ENCODE measurements at regions not wholly inside any gene's neighbourhood (a gene's known extent, or its start where the extent isn't known, plus 50 kb on each side); places are given as distances from the start of the nearest gene placed in this dataset.

DNA sequence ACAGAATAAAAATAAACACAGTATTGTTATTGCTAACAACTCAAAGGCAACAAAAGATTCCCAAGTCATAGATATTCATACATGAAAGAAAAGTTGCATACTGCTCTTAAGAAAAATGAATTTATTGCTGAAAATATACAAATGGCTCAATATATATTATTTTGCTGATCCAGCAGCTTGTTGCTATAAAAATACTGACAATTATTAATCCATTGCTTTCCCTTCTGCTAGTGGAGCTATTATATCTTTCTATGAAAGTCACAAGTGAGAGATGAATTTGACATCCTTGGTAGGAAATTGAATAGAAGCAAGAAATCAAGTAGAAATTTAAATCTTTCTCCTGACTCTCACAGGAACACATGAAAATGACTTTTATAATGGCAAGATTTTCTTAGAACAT is 179.2 kb upstream of the MBNL1 start:
- ATAC-seq (no peak), DNase-seq (no peak)
- intact Hi-C loops (cut with DNase I, micrococcal nuclease), result no loop called here

DNA sequence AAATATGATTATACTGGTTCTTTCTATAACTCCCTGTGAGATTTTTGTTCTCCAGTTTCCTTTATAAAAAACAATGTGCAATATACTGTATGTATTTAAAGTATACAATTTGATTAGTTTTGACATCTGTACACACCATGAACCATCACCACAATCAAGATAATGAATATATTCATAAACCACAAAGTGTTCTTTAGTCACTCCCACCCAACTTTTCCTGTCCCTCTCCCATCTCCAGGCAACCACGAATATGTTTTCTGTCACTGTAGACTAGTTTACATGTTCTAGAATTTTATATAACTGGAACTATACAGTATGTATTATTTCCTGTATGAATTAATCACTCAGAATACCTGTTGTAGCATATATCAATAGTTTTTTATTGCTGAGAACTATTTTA is 177.0 kb upstream of the MBNL1 start:
- ATAC-seq, result no peak
- no peak for DNase-seq
- intact Hi-C loops (cut with DNase I, micrococcal nuclease), result no loop called here

- ATAC-seq (no peak), DNase-seq (no peak)
- intact Hi-C loops (cut with DNase I, micrococcal nuclease), result no loop called here
Observed at GRCh38 chr3:152093901-152094300, 174.8 kb upstream of the MBNL1 start.

GRCh38 chr3:152094406-152094805 is 174.3 kb upstream of the MBNL1 start:
- no peak for ATAC-seq
- DNase-seq, result no peak
- intact Hi-C loops (cut with DNase I, micrococcal nuclease), result no loop called here

DNA sequence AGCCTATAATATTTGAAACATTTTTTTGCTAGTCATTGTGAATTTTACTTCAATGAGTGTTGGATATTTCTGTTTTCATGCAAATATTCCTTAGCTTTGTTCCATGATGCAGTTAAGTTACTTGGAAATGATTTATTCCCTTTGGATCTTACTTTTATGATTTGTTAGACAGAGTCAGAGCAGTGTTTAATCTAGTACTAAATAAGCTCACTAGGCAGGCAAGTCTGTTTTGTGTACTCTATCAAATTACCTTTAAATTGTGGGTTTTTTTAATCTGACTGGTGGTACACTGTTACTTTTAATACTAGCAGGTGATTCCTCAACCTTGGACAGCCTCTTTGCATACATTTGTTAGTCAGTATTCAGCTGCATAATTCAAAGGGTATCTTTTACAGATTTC is 173.3 kb upstream of the MBNL1 start:
- DNase-seq (no peak), ATAC-seq (no peak)
- intact Hi-C loops (cut with DNase I, micrococcal nuclease), result no loop called here

DNA sequence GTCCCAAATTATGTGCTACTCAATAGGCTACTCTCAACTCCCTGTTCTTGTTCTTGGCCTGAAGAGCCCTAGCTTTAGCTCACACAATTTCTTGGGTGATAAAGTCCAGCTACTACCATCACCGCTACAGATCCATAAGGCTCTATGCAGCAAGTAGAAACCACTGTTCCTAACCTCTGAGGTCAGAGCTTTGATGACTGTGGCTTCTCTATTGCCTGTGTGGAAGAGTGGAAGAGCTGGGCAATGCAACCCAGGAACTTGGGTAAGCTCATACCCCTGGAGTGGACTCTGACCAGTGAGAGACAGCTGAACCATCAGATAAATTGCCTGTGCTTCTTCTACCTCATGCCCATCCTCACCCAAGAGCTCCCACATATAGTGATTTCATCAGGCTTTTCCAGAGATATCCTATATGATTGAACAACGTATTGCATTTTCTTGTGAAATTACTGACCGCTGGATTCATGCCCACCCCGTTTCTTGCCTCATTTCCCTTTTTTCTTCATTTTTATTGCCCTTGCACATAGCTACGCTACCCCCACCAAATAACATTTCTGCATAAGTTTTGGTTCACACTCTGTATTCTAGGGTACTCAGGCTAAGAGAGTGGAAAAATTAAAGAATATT is 172.3 kb upstream of the MBNL1 start:
- DNase-seq (no peak), ATAC-seq (no peak)
- intact Hi-C loops (cut with DNase I, micrococcal nuclease), result no loop called here

GRCh38 chr3:152097120-152097519 is 171.6 kb upstream of the MBNL1 start:
- ATAC-seq (no peak), DNase-seq (no peak)
- intact Hi-C loops (cut with DNase I, micrococcal nuclease), result no loop called here

- intact Hi-C loops (cut with DNase I, micrococcal nuclease), result no loop called here
- no peak for DNase-seq
Observed at GRCh38 chr3:152097770-152098169, 171.0 kb upstream of the MBNL1 start.

GRCh38 chr3:152100491-152101132 is 168.1 kb upstream of the MBNL1 start:
- peak; percentile 33 for ATAC-seq
- no peak for DNase-seq
- intact Hi-C loops (cut with DNase I, micrococcal nuclease), result no loop called here

More at GRCh38 chr3:152097770-152098169, 171.0 kb upstream of the MBNL1 start:
- ATAC-seq, result no peak

DNA sequence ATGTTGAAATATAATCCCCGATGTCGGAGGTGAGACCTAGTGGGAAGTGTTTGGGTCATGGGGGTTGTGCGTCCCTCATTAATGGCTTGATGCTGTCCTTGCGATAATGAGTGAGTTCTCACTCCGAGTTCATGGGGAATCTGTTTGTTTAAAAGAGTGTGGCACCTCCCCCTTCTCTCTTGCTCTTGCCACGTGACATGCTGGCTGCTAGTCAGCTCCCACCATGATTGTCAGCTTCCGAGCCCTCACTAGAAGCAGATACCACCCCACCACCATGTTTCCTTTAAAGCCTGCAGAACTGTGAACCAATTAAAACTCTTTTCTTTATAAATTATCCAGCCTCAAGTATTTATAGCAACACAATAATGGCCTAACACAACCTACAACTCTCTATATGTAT is 166.3 kb upstream of the MBNL1 start:
- intact Hi-C loops (cut with DNase I, micrococcal nuclease), result no loop called here

DNA sequence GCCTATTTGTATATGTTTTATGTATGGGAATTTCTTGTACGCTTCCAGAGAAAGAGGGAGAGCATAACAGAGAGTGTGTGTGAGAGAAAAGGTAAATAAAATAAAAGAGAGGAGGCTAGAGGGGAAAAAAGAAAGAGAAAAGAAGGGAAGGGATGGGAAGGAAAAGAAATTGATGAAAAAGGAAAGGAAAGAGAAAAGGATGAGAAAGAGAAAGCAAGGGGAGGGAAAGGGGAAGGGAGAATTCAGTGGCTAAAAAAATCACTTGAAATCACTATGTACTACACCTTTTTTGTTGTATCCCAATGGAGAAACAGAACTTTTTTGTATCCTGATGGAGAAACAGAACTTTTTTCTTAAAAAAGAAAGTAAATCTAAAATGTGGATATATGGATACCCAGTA is 165.5 kb upstream of the MBNL1 start:
- ATAC-seq (no peak), DNase-seq (no peak)
- intact Hi-C loops (cut with DNase I, micrococcal nuclease), result no loop called here

More for the DNA sequence above, 166.3 kb upstream of the MBNL1 start:
- no peak for DNase-seq
- no peak for ATAC-seq

DNA sequence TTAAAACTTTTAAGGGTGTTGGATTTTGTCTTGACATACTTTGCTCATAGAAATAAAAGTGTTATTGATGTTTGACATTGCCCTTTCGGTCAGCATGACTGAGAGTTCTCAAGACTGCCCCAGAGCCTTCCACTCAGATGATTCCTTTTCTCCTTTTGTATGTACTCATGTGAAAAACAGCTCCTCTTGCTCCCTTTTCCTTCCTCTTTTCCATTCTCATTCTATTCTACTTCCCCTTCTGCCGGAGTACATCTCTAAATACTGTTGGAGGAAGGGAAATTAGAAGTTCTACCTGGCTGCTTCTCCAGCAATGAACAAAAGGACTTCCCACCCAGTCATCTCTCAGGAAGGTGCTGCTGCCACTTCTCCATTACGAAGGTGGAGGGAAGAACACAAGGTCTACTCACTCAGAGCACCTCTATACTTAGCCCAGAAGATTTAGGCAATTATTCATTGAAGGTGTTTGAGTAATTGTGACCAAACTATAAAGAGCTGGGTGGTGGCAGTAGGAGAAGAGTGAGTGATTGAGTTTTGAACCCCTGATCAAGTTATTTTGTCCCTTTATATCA is 163.8 kb upstream of the MBNL1 start:
- DNase-seq, result no peak
- intact Hi-C loops (cut with DNase I, micrococcal nuclease), result no loop called here

DNA sequence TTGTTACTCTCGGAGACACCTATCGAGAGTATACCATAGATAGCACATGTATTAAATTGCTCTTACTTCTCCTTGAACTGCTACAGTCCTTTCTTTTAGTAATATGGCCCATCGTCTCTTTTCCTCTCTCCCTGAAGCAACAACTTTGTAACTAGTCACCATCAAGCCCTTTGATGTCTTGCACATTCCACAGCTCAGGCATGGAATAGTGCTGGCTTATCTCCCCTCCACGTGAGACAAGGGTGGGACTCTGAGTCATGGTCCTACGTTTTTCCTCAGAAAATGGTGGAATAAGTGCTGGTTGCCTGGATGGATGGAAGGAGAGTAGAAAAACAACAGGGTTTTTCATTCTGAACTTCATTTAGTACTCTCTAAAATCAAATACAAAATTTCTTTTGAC is 163.3 kb upstream of the MBNL1 start:
- intact Hi-C loops (cut with DNase I, micrococcal nuclease), result no loop called here
- ATAC-seq, result no peak
- no peak for DNase-seq

More for the DNA sequence above, 163.8 kb upstream of the MBNL1 start:
- ATAC-seq, result no peak

DNA sequence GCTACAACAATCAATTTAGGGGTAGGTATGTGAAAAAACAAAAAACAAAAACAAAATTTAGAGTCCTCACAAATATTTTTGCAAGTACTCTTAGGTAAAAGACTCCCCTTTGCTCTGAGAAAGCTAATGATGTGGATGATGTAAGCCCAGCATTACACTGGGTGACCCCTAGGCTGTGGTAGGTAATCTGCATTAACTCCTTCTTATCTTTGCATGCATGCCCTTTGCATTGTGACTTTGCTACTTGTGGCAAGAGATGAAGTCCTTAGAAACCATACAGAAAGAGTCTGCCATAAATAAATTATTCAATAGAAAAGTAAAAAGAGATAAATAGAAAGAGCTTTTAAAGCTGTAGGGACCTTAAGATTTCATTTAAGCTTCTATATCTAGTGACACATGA is 159.7 kb upstream of the MBNL1 start:
- ATAC-seq (no peak), DNase-seq (no peak)
- intact Hi-C loops (cut with DNase I, micrococcal nuclease), result no loop called here

- ATAC-seq (no peak), DNase-seq (no peak)
- intact Hi-C loops (cut with DNase I, micrococcal nuclease), result no loop called here
Observed at GRCh38 chr3:152113413-152113812, 155.3 kb upstream of the MBNL1 start.

- no peak for ATAC-seq
- intact Hi-C loops (cut with DNase I, micrococcal nuclease), result no loop called here
- no peak for DNase-seq
Observed at GRCh38 chr3:152113992-152114651, 154.6 kb upstream of the MBNL1 start.

- DNase-seq (no peak), ATAC-seq (no peak)
- intact Hi-C loops (cut with DNase I, micrococcal nuclease), result no loop called here
Observed at GRCh38 chr3:152120601-152121269, 148.0 kb upstream of the MBNL1 start.

GRCh38 chr3:152121270-152121636 is 147.5 kb upstream of the MBNL1 start:
- intact Hi-C loops (cut with DNase I, micrococcal nuclease), result no loop called here
- no peak for DNase-seq
- ATAC-seq, result no peak

GRCh38 chr3:152122851-152123250 is 145.9 kb upstream of the MBNL1 start:
- no peak for ATAC-seq
- intact Hi-C loops (cut with DNase I, micrococcal nuclease), result no loop called here
- DNase-seq, result no peak

DNA sequence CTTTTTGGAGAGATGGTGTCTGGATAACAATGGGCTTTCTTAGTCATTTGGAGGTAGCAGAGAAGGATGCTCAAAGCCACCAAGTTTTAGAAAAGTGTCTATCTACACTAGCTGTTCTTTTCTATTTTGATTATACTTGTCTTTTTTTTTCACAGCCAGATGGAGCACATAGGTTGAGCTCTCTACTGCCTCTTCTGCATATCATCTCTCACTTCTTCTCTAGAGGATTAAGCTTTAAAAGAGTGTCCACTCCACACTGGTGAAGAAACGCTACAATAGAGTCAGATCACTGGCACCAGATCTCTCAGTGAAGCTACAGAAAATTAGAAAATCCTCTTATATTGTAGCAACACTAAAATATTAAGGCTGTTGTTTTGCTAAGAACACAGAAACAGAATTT is 145.3 kb upstream of the MBNL1 start:
- DNase-seq (no peak), ATAC-seq (no peak)
- intact Hi-C loops (cut with DNase I, micrococcal nuclease), result no loop called here
